Activated B cell treated with CpG ODN at 0.5 μM for 24 hours (primary cell): ENCODE measurements at regions not wholly inside any gene's neighbourhood (a gene's known extent, or its start where the extent isn't known, plus 50 kb on each side); places are given as distances from the start of the nearest gene placed in this dataset.

Source experiments
- ATAC-seq: fragments of 200-7000 bp; cut with Tn5 transposase; one replicate; pipeline ENCODE4 v1.10.0; 2021; ENCODE audit warnings: low read depth, mild to moderate bottlenecking, moderate library complexity
- CTCF ChIA-PET: fragments of 350-600 bp; sonication (Branson Sonifier 250); formaldehyde crosslinking; loops from one replicate; lab custom pipeline; 2021; ENCODE audit warnings: antibody characterized with exemption; lab: Charles Lee
- POLR2A ChIA-PET: fragments of 350-600 bp; sonication (Branson Sonifier 250); formaldehyde crosslinking; loops from one replicate; lab custom pipeline; 2021; ENCODE audit warnings: antibody characterized with exemption; lab: Charles Lee
- DNase-seq: peaks from one replicate; pipeline ENCODE4 v3.0.0; 2022
- H3K27ac Mint-ChIP-seq: one replicate; pipeline ENCODE4 v1.8.0; 2020; ENCODE audit warnings: mixed read lengths
- H3K27me3 Mint-ChIP-seq: one replicate; pipeline ENCODE4 v1.8.0; 2021; ENCODE audit warnings: mixed read lengths
- H3K36me3 Mint-ChIP-seq: one replicate; pipeline ENCODE4 v1.8.0; 2021; ENCODE audit warnings: low read depth, mixed read lengths
- H3K4me1 Mint-ChIP-seq: one replicate; pipeline ENCODE4 v1.8.0; 2021; ENCODE audit warnings: mixed read lengths
- H3K4me3 Mint-ChIP-seq: one replicate; pipeline ENCODE4 v1.8.0; 2020; ENCODE audit warnings: mild to moderate bottlenecking, mixed read lengths
- H3K9me3 Mint-ChIP-seq: one replicate; pipeline ENCODE4 v1.8.0; 2020; ENCODE audit warnings: mixed read lengths
- intact Hi-C: fragments of 100-400 bp; cut with micrococcal nuclease; formaldehyde crosslinking; loops from one replicate; pipeline ENCODE4 v1.15.1; 2024
- TF ChIP-seq, protein P1 (sequence below): fragments of 200-600 bp; IDR thresholded peaks from one replicate; pipeline ENCODE4 v1.8.0; 2022; ENCODE audit warnings: antibody characterized with exemption, mild to moderate bottlenecking

DNA sequence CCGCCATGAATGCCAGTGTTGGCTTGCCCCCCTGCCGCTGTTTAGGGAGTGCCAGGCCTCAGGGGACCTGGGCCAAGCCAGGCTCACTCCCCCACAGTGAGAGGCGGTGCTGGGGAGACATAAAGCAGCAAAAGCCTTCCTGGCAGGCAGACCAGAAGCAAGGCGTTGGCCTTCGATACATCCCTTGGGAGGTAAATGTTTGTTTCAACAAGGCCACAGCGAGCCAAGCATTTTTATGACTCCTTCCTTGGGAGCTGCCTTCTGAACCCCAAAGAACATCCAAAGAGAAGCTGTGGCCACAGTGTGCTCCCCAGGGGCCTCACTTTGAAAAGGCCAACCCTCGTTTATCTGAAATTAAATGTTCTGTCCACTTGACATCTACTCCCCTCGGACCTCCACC, 119.7 kb upstream of the CIBAR2 start:
- H3K4me3 Mint-ChIP-seq = no peak overlapping the region
- H3K9me3 Mint-ChIP-seq = no peaks in the 10 kb centered on the region
- CTCF ChIA-PET = no interaction called here
- ATAC-seq = no peak
- peaks cover 21% of the 10 kb centered on the region for H3K27me3 Mint-ChIP-seq
- TF ChIP-seq, protein P1, sequence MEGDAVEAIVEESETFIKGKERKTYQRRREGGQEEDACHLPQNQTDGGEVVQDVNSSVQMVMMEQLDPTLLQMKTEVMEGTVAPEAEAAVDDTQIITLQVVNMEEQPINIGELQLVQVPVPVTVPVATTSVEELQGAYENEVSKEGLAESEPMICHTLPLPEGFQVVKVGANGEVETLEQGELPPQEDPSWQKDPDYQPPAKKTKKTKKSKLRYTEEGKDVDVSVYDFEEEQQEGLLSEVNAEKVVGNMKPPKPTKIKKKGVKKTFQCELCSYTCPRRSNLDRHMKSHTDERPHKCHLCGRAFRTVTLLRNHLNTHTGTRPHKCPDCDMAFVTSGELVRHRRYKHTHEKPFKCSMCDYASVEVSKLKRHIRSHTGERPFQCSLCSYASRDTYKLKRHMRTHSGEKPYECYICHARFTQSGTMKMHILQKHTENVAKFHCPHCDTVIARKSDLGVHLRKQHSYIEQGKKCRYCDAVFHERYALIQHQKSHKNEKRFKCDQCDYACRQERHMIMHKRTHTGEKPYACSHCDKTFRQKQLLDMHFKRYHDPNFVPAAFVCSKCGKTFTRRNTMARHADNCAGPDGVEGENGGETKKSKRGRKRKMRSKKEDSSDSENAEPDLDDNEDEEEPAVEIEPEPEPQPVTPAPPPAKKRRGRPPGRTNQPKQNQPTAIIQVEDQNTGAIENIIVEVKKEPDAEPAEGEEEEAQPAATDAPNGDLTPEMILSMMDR = no peak
- POLR2A ChIA-PET = no interaction called here
- H3K27ac Mint-ChIP-seq = no peak overlapping the region
- intact Hi-C loops = no loop called here
- no peak for DNase-seq
- H3K36me3 Mint-ChIP-seq = no peaks in the 10 kb centered on the region
- peaks cover 14% of the 10 kb centered on the region for H3K4me1 Mint-ChIP-seq

DNA sequence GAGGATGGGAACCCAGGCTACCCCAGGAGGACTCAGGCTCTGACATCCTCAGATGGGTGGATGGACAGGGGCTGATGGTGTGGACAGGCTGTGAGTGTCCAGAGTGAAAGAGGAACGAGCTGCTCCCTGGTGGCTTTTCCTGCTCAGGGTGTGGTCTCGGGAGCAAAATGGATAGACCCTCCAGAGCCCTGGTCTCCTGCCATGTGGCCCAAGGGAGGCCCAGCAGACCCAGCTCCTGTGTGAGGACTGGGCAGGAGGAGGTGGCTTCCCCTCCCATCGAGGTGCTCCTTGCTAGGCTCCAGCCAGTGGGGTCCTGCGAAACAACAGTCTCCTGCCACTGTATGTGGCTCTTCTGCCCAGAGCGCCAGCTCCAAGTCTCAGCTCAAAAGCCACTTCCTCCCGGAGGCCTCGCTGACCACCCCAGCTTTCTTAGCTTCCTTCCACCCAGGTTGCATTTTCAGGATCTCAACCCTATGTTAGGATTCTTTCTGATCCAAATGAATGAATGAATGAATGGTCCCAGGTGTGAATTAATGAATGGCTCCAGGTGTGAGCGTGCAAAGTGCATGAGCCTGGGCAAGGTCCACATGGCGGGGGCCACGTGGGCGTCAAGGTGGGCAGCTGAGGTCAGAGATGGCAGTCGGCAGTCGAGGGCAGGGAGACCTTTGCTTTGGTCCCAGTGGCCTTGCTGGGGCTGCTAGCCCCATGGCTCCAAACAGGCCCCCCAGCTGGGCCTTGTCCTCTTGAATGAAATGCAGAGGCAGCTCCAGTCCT, 120.3 kb upstream of the CIBAR2 start:
- POLR2A ChIA-PET = no interaction called here

DNA sequence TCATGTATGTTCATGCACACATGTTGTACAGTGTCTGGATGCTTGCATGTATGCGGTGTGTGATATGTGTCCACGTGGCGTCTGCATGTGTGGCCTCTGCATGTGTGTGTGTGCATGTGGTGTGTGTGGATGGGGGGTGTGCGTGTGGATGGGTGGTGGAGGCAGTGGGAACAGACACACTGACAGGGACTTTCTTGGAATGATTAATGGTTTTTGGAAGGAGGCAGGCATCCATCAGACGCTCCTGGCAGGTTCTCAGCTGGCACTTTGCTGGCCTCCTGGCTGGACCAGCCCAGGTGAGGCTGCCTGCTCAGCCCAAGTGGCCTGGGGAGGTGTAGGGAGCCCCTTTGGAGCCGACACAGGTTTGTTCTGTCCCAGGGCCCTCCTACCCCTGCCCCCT, 121.2 kb upstream of the CIBAR2 start:
- Mint-ChIP-seq H3K4me1 (peaks cover 4% of the 10 kb centered on the region), H3K27me3 (peaks cover 19% of the 10 kb centered on the region), H3K9me3 (no peaks in the 10 kb centered on the region), H3K27ac (no peak overlapping the region), H3K36me3 (no peaks in the 10 kb centered on the region), H3K4me3 (no peak overlapping the region)
- ChIA-PET CTCF (no interaction called here), POLR2A (no interaction called here)
- DNase-seq = no peak
- no peak for ATAC-seq
- intact Hi-C loops = no loop called here
- TF ChIP-seq, protein P1 = no peak

More for the DNA sequence above, 120.3 kb upstream of the CIBAR2 start:
- intact Hi-C loops = no loop called here
- Mint-ChIP-seq H3K4me1 (peaks cover 8% of the 10 kb centered on the region), H3K36me3 (no peaks in the 10 kb centered on the region), H3K4me3 (no peak overlapping the region), H3K9me3 (no peaks in the 10 kb centered on the region), H3K27me3 (peaks cover 17% of the 10 kb centered on the region), H3K27ac (no peak overlapping the region)
- ATAC-seq = no peak
- DNase-seq = no peak
- CTCF ChIA-PET = no interaction called here
- TF ChIP-seq, protein P1 = no peak

DNA sequence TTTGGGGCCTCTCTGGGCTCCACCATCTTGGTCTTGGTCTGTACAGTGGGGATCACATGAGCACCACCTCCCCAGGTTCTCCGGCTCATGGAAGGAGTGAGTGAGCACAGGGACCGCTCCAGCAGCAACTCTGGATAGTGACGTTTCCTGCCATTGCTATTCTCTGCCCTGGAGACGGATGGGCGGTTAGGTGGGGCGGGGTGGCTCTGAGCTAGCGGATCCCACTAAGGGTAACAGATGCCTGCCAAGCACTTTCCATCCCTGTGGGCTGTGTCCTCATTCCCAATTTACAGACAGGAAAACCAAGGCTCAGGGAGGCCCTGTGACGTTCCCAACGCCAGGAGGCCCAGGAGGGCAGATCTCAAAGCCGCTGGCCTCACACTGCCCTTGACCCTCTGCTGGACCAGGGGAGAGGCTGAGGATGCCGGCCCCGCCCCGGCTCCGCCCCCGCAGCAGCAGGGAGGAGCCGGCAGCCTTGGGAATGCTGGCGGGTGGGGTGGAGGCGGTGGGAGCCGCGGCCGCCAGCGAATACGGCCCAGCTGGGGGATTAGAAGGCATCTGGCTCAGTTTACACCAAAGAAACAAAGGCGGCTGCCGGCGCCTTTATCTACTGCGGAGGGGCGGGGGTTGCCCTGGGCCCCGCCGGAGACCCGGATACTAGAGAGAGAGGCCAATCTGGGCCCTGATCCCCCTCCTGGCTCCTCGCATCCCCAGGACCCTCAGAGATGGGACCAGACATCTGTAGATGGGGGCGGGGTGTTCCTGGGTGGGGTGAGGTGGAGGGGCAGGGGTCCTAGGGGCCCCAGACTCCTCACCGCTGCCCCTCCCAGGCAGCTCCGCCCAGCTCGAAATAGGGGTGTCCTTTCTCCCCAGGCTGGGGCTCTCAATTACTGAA, 122.3 kb upstream of the CIBAR2 start:
- Mint-ChIP-seq H3K27ac (no peak overlapping the region), H3K27me3 (peaks cover 19% of the 10 kb centered on the region), H3K9me3 (no peaks in the 10 kb centered on the region), H3K4me1 (peaks cover 4% of the 10 kb centered on the region), H3K4me3 (no peak overlapping the region), H3K36me3 (no peaks in the 10 kb centered on the region)
- TF ChIP-seq, protein P1 = no peak
- ChIA-PET CTCF (no interaction called here), POLR2A (no interaction called here)
- DNase-seq (no peak), ATAC-seq (no peak)
- intact Hi-C loops = no loop called here
